HepG2 (cell line): ENCODE measurements at regions not wholly inside any gene's neighbourhood (a gene's known extent, or its start where the extent isn't known, plus 50 kb on each side); places are given as distances from the start of the nearest gene placed in this dataset.

ENCODE experiments used
- ATAC-seq: fragments of 200-7000 bp; cut with Tn5 transposase; 3 replicates; pipeline ENCODE4 v1.9.1; 2020; ENCODE audit warnings: mild to moderate bottlenecking, moderate library complexity
- BruUV-seq: library from RNA; stranded (reverse); fragments of 400-500 nt; replicated peaks from 2 replicates; lab custom pipeline; 2021; lab: Mats Ljungman, UMichigan
- CTCF ChIA-PET: fragments of 300-600 bp; formaldehyde crosslinking; extraction: SDS; loops from one replicate; lab custom pipeline; 2021; ENCODE audit warnings: low total read pairs, inconsistent platforms, low intra/inter-chr PET ratio; lab: Yijun Ruan, JAX
- POLR2A ChIA-PET: fragments of 350-600 bp; sonication (Branson Sonifier 250); formaldehyde crosslinking; loops from one replicate; lab custom pipeline; 2020; ENCODE audit warnings: antibody characterized with exemption, inconsistent platforms; lab: Yijun Ruan, JAX
- DNase-seq: peaks from one replicate; pipeline ENCODE4 v3.0.0-alpha.2; 2015; ENCODE audit warnings: low spot score
- FAIRE-seq: peaks from 3 replicates; lab custom pipeline; 2011; peaks lifted over from hg19 to GRCh38; lab: Jason Lieb, UNC
- H2AFZ ChIP-seq: one replicate; pipeline ENCODE4 v1.6.1; 2011; ENCODE audit warnings: low read length, inconsistent platforms
- H3K27ac ChIP-seq: fragments of 300-600 bp; 3 replicates; pipeline ENCODE4 v1.8.0; 2011; ENCODE audit warnings: mixed run types, mild to moderate bottlenecking, mixed read lengths, low read length, inconsistent platforms; ENCODE audit not compliant: insufficient read depth; ENCODE audit errors: extremely low read length
- H3K27me3 ChIP-seq, 2 experiments: fragments of 200-600 bp in 1 of 2; 2 replicates in 1 of 2; 3 replicates in 1 of 2; pipeline versions ENCODE4 v1.6.0 to v1.8.0; 2011; ENCODE audit warnings: low read length in 2 of 2, mild to moderate bottlenecking in 2 of 2, moderate library complexity in 2 of 2, inconsistent platforms in 1 of 2; ENCODE audit not compliant: insufficient read depth in 2 of 2, control insufficient read depth in 1 of 2
- H3K36me3 ChIP-seq, 2 experiments: fragments of 200-600 bp in 1 of 2; replicated peaks in 1 of 2; 2 replicates in 1 of 2; 3 replicates in 1 of 2; pipeline versions ENCODE4 v1.5.1 to v1.8.0; 2011; ENCODE audit warnings: low read length in 2 of 2, inconsistent platforms in 1 of 2; ENCODE audit not compliant: insufficient read depth in 2 of 2, control insufficient read depth in 1 of 2
- H3K4me1 ChIP-seq: 2 replicates; pipeline ENCODE4 v1.5.1; 2012; ENCODE audit warnings: low read length, inconsistent platforms; ENCODE audit not compliant: insufficient read depth
- H3K4me2 ChIP-seq: 2 replicates; pipeline ENCODE4 v1.6.0; 2011; ENCODE audit warnings: low read depth, low read length, inconsistent platforms
- H3K4me3 ChIP-seq, 3 experiments: fragments of 200-600 bp in 1 of 3; sonication (generic), shearing (Covaris generic) in 1 of 3; replicated peaks in 1 of 3; 2 replicates each; pipeline ENCODE4 v1.5.1; 2011 to 2016; ENCODE audit warnings: low read length in 3 of 3, inconsistent platforms in 2 of 3, low read depth in 2 of 3, mild to moderate bottlenecking in 2 of 3, control low read depth in 1 of 3, mixed read lengths in 1 of 3; ENCODE audit not compliant: insufficient read depth in 1 of 3
- H3K79me2 ChIP-seq: one replicate; pipeline ENCODE4 v1.6.1; 2011; ENCODE audit warnings: low read length, inconsistent platforms; ENCODE audit not compliant: insufficient read depth
- H3K9ac ChIP-seq: 2 replicates; pipeline ENCODE4 v1.6.0; 2011; ENCODE audit warnings: mild to moderate bottlenecking, low read depth, low read length, inconsistent platforms; ENCODE audit not compliant: insufficient read depth
- H3K9me3 ChIP-seq: 2 replicates; pipeline ENCODE4 v1.5.1; 2012; ENCODE audit warnings: mild to moderate bottlenecking, low read length
- H4K20me1 ChIP-seq: 2 replicates; pipeline ENCODE4 v1.6.0; 2011; ENCODE audit warnings: inconsistent platforms, mild to moderate bottlenecking, low read length, moderate library complexity; ENCODE audit not compliant: insufficient read depth
- DZIP1 ChIP-seq: sonication (generic); formaldehyde crosslinking; IDR thresholded peaks from 2 replicates; pipeline ENCODE4 v1.5.0; 2020; ENCODE audit warnings: mild to moderate bottlenecking, missing genetic modification reagents
- GTF2F1 ChIP-seq: fragments of 150-350 bp; IDR thresholded peaks from 2 replicates; pipeline ENCODE4 v1.6.1; 2014; ENCODE audit warnings: low read length
- ZBTB39 ChIP-seq: sonication (generic); formaldehyde crosslinking; IDR thresholded peaks from 2 replicates; pipeline ENCODE4 v1.5.0; 2020; ENCODE audit warnings: missing genetic modification reagents
- ZNF160 ChIP-seq: sonication (generic); formaldehyde crosslinking; IDR thresholded peaks from 2 replicates; pipeline ENCODE4 v1.8.0; 2022; ENCODE audit warnings: mild to moderate bottlenecking, inconsistent platforms, missing genetic modification reagents
- ZNF225 ChIP-seq: sonication (generic); formaldehyde crosslinking; IDR thresholded peaks from 2 replicates; pipeline ENCODE4 v1.4.0; 2020; ENCODE audit warnings: mild to moderate bottlenecking, missing genetic modification reagents
- WGBS: methylation state at CpG from one replicate; pipeline ENCODE4 v1.1.6; 2017; ENCODE audit warnings: low lambda C conversion rate; 5-methylcytosine and 5-hydroxymethylcytosine counted together
- in situ Hi-C: cut with HindIII; loops from 2 replicates; pipeline ENCODE4 v1.10.0; 2017; ENCODE audit warnings: low pct_unique_long_range_greater_than_20kb; ENCODE audit not compliant: extremely low pct_ligation_motif_present
- intact Hi-C: fragments of 100-400 bp; cut with micrococcal nuclease; formaldehyde crosslinking; loops from one replicate; pipeline ENCODE4 v1.10.0; 2022; ENCODE audit not compliant: unreplicated experiment

- no TSS peak for BruUV-seq
- in situ Hi-C loops = no loop called here
- Histone ChIP-seq H3K79me2 (no peaks in the 10 kb centered on the region), H3K27ac (no peak overlapping the region), H3K27me3 (peaks cover 0 to 18% of the 10 kb centered on the region in 2 experiments; a peak in 1 of 5 replicates), H3K4me2 (no peak overlapping the region), H3K4me1 (no peaks in the 10 kb centered on the region), H3K9me3 (no peaks in the 10 kb centered on the region), H3K4me3 (no peak overlapping the region), H2AFZ (no peak overlapping the region), H4K20me1 (no peaks in the 10 kb centered on the region), H3K36me3 (no peaks in the 10 kb centered on the region), H3K9ac (no peak overlapping the region)
- ATAC-seq (no peak), DNase-seq (no peak), FAIRE-seq (no peak)
- TF ChIP-seq GTF2F1 (no peak), ZNF225 (CRISPR knock-in tag) (no peak), ZBTB39 (CRISPR knock-in tag) (no peak), DZIP1 (CRISPR knock-in tag) (no peak), ZNF160 (CRISPR knock-in tag) (no peak)
- POLR2A ChIA-PET = no interaction called here
- WGBS = 50% methylated on average over 13 of the region's 14 CpGs
- CTCF ChIA-PET = no interaction called here
- intact Hi-C loops = no loop called here
Measured at GRCh38 chr19:30146346-30146745, 204.3 kb downstream of the URI1 start.
